OCI-LY1 (cell line): ENCODE measurements at regions not wholly inside any gene's neighbourhood (a gene's known extent, or its start where the extent isn't known, plus 50 kb on each side); places are given as distances from the start of the nearest gene placed in this dataset.

Source experiments
- H2AFZ ChIP-seq: fragments of 200-600 bp; sonication (generic), shearing (Covaris generic); 2 replicates; pipeline ENCODE4 v1.6.0; 2014; ENCODE audit warnings: antibody characterized with exemption, mild to moderate bottlenecking, low read length
- H3F3A ChIP-seq: fragments of 200-600 bp; sonication (generic), shearing (Covaris generic); 2 replicates; pipeline ENCODE4 v1.6.0; 2014; ENCODE audit warnings: mild to moderate bottlenecking, antibody characterized with exemption, low read length, moderate library complexity; ENCODE audit not compliant: insufficient read depth
- H3K27ac ChIP-seq: fragments of 200-600 bp; sonication (generic); 2 replicates; pipeline ENCODE4 v1.5.1; 2014; ENCODE audit warnings: low read length, mixed run types, mild to moderate bottlenecking, low read depth; ENCODE audit not compliant: poor library complexity, severe bottlenecking
- H3K27me3 ChIP-seq: fragments of 200-600 bp; sonication (generic); 2 replicates; pipeline ENCODE4 v1.6.0; 2014; ENCODE audit warnings: antibody characterized with exemption, mild to moderate bottlenecking, low read length, moderate library complexity; ENCODE audit not compliant: insufficient read depth
- H3K36me3 ChIP-seq: fragments of 200-600 bp; sonication (generic); 2 replicates; pipeline ENCODE4 v1.6.1; 2014; ENCODE audit warnings: mild to moderate bottlenecking, antibody characterized with exemption, low read length, moderate library complexity, mixed read lengths; ENCODE audit not compliant: insufficient read depth
- H3K4me1 ChIP-seq: fragments of 200-600 bp; sonication (generic); 2 replicates; pipeline ENCODE4 v1.5.1; 2014; ENCODE audit warnings: mild to moderate bottlenecking, low read length, moderate library complexity; ENCODE audit not compliant: insufficient read depth, severe bottlenecking
- H3K4me2 ChIP-seq: fragments of 200-600 bp; sonication (generic), shearing (Covaris generic); 2 replicates; pipeline ENCODE4 v1.6.1; 2014; ENCODE audit warnings: low read length
- H3K4me3 ChIP-seq: fragments of 200-600 bp; sonication (generic); 2 replicates; pipeline ENCODE4 v1.5.1; 2014; ENCODE audit warnings: low read length, low read depth, mild to moderate bottlenecking, mixed read lengths; ENCODE audit not compliant: poor library complexity, severe bottlenecking
- H3K79me2 ChIP-seq: fragments of 200-600 bp; shearing (Covaris generic); 2 replicates; pipeline ENCODE4 v1.6.1; 2016; ENCODE audit warnings: mixed run types, low read length, mixed read lengths; ENCODE audit not compliant: insufficient read depth
- H3K9ac ChIP-seq: fragments of 200-600 bp; sonication (generic), shearing (Covaris generic); 2 replicates; pipeline ENCODE4 v1.6.1; 2014; ENCODE audit warnings: mild to moderate bottlenecking, low read length, mixed read lengths
- H3K9me2 ChIP-seq: fragments of 200-600 bp; sonication (generic), shearing (Covaris generic); 2 replicates; pipeline ENCODE4 v1.6.1; 2014; ENCODE audit warnings: low read depth, mild to moderate bottlenecking, low read length, mixed read lengths
- H3K9me3 ChIP-seq: fragments of 200-600 bp; shearing (Covaris generic); 2 replicates; pipeline ENCODE4 v1.6.1; 2014; ENCODE audit warnings: low read length, mixed read lengths
- H4K20me1 ChIP-seq: fragments of 200-600 bp; sonication (generic), shearing (Covaris generic); 2 replicates; pipeline ENCODE4 v1.6.0; 2016; ENCODE audit warnings: mild to moderate bottlenecking, low read length; ENCODE audit not compliant: insufficient read depth
- EZH2 ChIP-seq: fragments of 200-600 bp; sonication (generic), shearing (Covaris generic); IDR thresholded peaks from 2 replicates; pipeline ENCODE4 v1.8.0; 2017; ENCODE audit warnings: borderline replicate concordance, mixed run types, mild to moderate bottlenecking, antibody characterized with exemption, low read length, moderate library complexity, mixed read lengths
- TF ChIP-seq, protein P1 (sequence below): fragments of 200-600 bp; sonication (generic), shearing (Covaris generic); IDR thresholded peaks from 2 replicates; pipeline ENCODE4 v1.5.1; 2017; ENCODE audit warnings: mild to moderate bottlenecking, antibody characterized with exemption, low read length, moderate library complexity, mixed read lengths

DNA sequence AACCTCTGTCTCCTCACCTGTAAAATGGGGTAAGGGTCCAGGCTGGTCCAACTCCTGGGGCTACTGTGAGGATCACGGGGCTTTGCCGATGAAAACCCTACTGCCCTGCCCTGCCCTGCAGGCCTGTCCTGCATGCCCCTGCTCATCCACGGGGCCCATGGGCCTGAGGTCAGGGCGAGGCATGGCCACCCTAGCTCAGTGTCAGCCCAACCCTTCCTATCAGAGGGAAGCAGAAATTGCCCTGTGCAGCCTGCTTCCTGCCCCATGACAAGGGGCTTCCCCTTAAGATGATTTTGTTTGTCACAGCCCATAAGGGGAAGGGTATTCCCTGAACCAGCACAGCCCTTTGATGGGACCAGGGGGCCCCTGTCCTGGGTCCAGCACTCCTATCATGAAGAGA, 353.6 kb upstream of the ID2 start:
- 0 out of 2 replicates have a peak, but pooled peaks cover under 1% of the 10 kb centered on the region for H3K27me3 ChIP-seq
- no peaks in the 10 kb centered on the region for H3K9me2 ChIP-seq
- peaks cover 37% of the 10 kb centered on the region for H3K4me1 ChIP-seq
- no peak overlapping the region for H3K4me3 ChIP-seq
- TF ChIP-seq, protein P1, sequence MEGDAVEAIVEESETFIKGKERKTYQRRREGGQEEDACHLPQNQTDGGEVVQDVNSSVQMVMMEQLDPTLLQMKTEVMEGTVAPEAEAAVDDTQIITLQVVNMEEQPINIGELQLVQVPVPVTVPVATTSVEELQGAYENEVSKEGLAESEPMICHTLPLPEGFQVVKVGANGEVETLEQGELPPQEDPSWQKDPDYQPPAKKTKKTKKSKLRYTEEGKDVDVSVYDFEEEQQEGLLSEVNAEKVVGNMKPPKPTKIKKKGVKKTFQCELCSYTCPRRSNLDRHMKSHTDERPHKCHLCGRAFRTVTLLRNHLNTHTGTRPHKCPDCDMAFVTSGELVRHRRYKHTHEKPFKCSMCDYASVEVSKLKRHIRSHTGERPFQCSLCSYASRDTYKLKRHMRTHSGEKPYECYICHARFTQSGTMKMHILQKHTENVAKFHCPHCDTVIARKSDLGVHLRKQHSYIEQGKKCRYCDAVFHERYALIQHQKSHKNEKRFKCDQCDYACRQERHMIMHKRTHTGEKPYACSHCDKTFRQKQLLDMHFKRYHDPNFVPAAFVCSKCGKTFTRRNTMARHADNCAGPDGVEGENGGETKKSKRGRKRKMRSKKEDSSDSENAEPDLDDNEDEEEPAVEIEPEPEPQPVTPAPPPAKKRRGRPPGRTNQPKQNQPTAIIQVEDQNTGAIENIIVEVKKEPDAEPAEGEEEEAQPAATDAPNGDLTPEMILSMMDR = no peak
- no peak for TF ChIP-seq EZH2
- no peak overlapping the region for H2AFZ ChIP-seq
- H3K79me2 ChIP-seq = no peaks in the 10 kb centered on the region
- no peaks in the 10 kb centered on the region for H4K20me1 ChIP-seq
- H3K9me3 ChIP-seq = no peaks in the 10 kb centered on the region
- H3F3A ChIP-seq = no peaks in the 10 kb centered on the region
- no peak overlapping the region for H3K27ac ChIP-seq
- H3K9ac ChIP-seq = no peak overlapping the region
- H3K36me3 ChIP-seq = peaks cover 1% of the 10 kb centered on the region; the same call in 1 of the 2 replicates
- H3K4me2 ChIP-seq = no peak overlapping the region

DNA sequence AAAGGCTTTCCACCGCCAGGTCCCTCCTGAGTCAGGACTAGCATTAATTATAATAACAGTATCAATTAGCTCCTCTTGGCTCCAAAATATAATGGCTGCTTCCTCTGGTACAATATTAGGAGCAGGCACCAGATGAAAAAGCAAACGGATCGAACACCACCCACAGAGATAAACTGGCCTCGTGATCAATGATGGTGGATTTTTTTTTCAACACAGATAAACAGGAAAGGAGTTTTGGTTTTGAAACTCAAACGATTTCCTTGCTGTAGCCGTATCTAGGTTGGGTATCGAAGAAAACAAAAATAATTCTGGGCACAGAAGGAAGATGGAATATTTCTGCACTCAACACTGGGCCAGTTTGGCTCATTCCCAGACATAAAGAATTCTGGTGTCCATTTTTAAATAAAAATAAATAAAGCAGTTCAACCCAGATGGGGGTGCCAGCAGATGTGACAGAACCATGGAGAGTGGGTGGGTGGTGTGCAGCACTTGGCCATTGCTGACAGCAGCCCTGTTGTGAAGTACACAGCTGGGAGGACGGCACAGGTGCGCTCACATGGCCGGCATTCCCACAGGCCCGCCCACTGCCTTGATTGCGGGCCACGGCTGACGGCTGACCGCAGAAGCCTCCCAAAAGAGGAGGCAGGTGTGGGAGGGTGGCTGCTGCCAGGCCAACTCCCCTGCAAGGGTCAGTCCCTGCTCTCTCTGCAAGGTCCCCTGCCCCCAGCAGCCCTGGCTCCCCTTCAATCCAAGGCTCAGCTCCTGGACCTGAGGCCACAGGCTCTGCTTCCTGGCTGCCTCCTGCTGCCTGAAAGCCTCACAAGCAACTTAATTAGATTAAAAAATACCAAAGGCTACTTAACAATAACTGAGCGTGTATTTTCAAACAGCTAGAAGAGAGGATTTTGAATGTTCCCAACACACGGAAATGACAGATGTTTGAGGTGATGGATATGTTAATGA, 351.9 kb upstream of the ID2 start:
- no peaks in the 10 kb centered on the region for H3K79me2 ChIP-seq
- H3K4me2 ChIP-seq = no peak overlapping the region
- no peaks in the 10 kb centered on the region for H4K20me1 ChIP-seq
- peaks cover 33% of the 10 kb centered on the region for H3K4me1 ChIP-seq
- H3F3A ChIP-seq = no peaks in the 10 kb centered on the region
- H3K27me3 ChIP-seq = no peaks in the 10 kb centered on the region
- TF ChIP-seq, protein P1 = no peak
- no peak for TF ChIP-seq EZH2
- no peak overlapping the region for H3K9ac ChIP-seq
- no peak overlapping the region for H2AFZ ChIP-seq
- no peaks in the 10 kb centered on the region for H3K9me2 ChIP-seq
- H3K9me3 ChIP-seq = no peaks in the 10 kb centered on the region
- H3K4me3 ChIP-seq = no peak overlapping the region
- no peaks in the 10 kb centered on the region for H3K36me3 ChIP-seq
- H3K27ac ChIP-seq = no peak overlapping the region

- no peaks in the 10 kb centered on the region for H3K9me2 ChIP-seq
- H3K79me2 ChIP-seq = no peaks in the 10 kb centered on the region
- H2AFZ ChIP-seq = no peak overlapping the region
- no peaks in the 10 kb centered on the region for H4K20me1 ChIP-seq
- no peak overlapping the region for H3K9ac ChIP-seq
- H3K27ac ChIP-seq = no peak overlapping the region
- H3K4me1 ChIP-seq = peaks cover 33% of the 10 kb centered on the region
- no peak overlapping the region for H3K4me3 ChIP-seq
- H3K4me2 ChIP-seq = no peak overlapping the region
- no peaks in the 10 kb centered on the region for H3K36me3 ChIP-seq
- H3K27me3 ChIP-seq = no peaks in the 10 kb centered on the region
- H3K9me3 ChIP-seq = no peaks in the 10 kb centered on the region
- no peak for TF ChIP-seq EZH2
- TF ChIP-seq, protein P1 = no peak
- H3F3A ChIP-seq = no peaks in the 10 kb centered on the region
Observed at GRCh38 chr2:8331068-8331467, 350.8 kb upstream of the ID2 start.
